Fibroblast of skin of left biceps (primary cell): ENCODE measurements at regions not wholly inside any gene's neighbourhood (a gene's known extent, or its start where the extent isn't known, plus 50 kb on each side); places are given as distances from the start of the nearest gene placed in this dataset.

ENCODE experiments used
- DNase-seq, 2 experiments: peaks; one replicate each; pipeline ENCODE4 v3.0.0-alpha.2; 2013; ENCODE audit warnings: low read depth in 2 of 2

GRCh38 chr11:127609025-127609773, 608.6 kb upstream of the KIRREL3 start:
- DNase-seq = no peak

GRCh38 chr11:127607487-127608085, 607.0 kb upstream of the KIRREL3 start:
- DNase-seq = no peak

- no peak for DNase-seq
Observed at GRCh38 chr11:127601578-127601977, 601.0 kb upstream of the KIRREL3 start.

DNA sequence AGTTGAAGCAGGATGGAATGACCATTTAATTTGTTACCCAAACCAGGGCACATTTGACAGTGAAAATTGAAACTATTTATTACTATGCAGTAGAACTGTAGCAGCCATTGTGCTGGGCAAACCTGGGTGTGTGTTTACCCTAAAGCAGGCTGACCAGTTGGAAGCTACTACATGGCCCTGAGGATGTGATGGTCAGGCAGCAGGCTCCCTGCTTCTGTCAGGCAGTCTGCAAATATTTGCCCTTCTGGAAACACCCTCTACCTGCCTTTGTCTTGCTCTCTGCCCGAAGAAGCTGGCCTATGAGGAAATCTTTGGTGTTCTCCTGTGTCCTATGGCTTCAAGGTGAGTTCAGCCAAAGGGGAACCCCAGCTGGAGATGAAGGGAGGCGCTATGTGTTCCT, 600.1 kb upstream of the KIRREL3 start:
- no peak for DNase-seq

- DNase-seq = no peak
Observed at GRCh38 chr11:127598476-127598875, 597.9 kb upstream of the KIRREL3 start.

GRCh38 chr11:127596433-127596832, 595.9 kb upstream of the KIRREL3 start:
- no peak for DNase-seq

GRCh38 chr11:127592371-127592770, 591.8 kb upstream of the KIRREL3 start:
- DNase-seq = no peak

DNA sequence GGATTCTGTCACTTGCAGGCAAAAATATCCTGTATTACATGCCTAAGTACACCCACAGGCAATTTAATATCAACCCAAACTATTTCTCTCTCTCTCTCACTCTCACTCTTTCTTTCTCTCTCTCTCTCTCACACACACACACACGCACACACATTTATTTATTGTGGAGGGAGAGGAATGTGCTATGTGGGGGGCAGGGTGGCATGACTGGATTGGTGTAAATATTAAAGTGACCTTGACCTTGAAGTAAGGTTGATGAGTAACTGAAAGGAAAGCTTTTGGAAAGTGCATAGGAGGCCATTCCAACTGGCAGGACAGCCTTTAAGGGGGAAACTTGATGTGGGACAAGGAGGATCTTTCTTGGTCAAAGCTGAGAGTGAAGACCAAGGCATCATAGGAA, 589.7 kb upstream of the KIRREL3 start:
- no peak for DNase-seq

GRCh38 chr11:127588431-127588830, 587.9 kb upstream of the KIRREL3 start:
- no peak for DNase-seq

GRCh38 chr11:127587511-127587910, 586.9 kb upstream of the KIRREL3 start:
- no peak for DNase-seq

DNA sequence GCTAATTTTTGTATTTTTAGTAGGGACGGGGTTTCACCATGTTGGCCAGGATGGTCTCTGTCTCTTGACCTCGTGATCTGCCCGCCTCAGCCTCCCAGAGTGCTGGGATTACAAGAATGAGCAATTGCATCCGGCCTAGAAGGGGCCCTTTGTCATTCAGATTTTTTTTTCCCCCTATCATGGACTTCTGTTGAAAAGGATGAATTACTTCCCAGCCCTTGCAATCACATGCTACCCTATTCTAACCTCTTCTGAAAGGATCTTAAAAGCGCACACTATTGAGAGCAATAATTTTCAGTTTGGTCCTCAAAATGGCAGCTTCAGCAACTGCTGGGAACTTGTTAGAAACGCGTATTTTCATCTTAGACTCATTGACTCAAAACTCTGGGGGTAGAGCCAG, 575.6 kb upstream of the KIRREL3 start:
- DNase-seq = no peak

DNA sequence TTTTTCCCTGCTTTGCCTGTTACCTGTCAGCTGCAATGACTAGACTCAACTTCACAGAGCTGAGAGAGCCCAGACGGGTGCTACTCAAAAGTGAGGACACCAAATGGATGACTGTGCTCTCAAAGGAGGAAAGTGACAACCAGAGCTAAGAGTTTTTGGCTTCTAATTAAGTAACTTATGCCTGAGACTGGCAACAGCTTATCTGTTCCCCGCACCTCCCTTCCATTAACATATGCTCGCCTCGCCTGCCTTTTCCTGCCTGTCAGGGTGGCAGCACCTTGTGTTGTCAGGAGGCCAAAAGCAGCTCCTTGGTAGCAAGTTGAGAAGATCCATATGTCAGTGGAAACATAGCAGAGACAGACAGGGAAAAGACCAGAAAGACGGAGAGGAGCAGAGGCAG, 573.9 kb upstream of the KIRREL3 start:
- no peak for DNase-seq

DNA sequence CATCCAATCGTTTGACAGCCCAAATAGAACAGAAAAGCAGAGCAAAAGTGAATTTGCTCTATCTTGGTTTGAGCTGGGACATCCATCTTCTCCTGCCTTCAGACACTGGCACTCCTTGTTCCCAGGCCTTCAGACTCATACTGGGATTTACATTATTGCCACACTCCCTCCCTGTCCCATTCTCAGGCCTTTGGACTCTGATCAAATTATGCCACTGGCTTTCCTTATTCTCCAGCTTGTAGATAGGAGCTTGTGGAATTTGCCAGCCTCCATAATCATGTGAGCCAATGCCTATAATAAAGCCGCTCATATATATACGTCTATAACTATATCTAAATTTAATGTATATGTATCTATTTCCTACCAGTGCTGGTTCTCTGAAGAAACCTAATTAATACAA, 568.3 kb upstream of the KIRREL3 start:
- DNase-seq = no peak

DNA sequence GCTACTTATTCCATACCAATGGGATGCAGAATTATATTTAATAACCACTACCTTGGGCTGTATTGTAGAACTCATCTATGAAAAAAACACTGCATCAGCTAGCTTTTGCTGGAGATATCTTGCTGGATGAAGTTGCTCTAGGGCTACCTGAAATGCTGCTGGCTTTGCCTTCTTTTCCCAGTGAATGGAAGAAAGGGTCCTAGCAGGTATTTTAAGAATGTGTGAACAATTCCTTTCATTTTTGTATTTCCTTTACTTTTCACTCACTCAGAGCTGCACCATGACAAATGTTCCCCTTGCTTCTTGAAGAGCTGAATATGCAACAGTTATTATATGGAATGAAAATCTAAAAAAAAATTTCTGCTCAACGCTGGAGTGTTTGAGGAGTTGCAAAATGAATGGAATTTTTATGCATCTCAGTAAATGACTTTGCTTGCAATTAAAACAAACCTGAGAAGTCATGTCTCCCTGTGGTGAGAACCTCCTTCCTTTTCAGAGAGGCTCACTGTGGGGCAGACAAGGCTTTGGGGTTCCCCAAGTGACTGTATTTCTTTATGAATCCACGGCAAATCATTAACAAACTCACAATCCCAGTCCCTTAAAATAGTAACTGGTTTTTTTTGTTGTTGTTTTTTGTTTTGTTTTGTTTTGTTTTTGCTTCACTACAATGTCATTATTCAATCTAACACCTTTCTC, 566.8 kb upstream of the KIRREL3 start:
- no peak for DNase-seq

DNA sequence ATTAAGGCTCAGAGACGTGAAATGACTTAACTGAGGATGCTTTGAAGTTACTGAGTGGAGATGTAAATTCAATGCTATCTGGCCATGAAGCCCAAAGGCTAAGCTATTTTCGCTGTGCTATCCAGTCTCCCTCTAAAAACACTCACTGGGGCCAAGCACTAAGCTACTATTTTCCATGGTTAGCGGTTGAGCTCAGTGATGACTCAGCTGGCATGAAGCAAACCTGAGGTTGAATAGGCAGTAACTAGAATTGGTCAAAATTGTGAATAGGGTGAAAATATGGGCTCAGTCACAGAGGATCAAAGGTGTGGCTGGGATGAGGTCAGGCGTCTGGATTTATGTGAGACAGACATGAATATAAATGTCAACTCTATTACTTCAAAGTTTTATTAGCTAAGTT, 564.2 kb upstream of the KIRREL3 start:
- no peak for DNase-seq

DNA sequence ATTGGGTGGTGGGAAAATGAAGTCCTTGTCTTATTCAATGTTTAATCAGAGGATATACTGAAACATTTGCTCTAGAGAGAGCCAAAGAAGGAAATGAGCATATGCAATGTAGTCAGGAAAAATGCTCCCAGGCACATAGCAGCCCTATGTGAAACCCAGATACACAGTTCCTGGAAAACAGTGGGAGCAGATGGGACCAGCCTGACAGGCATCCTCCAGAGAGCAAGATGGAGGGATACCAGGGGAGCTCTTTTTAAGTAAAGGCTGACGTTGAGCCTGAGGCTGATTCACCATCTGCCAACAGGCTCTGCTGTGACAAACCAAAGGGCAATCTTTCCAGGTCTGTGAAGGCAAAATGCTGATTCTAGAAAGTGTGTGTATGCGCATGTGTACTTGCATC, 559.4 kb upstream of the KIRREL3 start:
- no peak for DNase-seq

DNA sequence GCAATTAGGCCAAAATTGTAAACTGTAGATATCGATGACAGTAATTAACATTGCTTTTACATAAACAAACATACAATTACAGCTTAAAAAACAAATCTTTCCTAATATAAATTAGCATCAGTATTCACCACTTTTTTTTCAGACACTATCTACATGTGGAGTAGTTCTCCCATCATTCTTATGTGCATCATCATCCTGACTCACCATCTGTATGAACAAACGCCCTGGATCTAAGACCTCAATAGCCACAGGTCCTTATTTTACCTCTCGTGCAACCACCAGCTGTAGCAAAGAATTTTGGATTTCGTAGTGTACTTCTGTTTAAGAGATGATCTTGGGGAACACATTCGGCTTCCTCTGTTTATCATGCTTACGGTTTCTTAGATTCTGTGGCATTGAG, 551.9 kb upstream of the KIRREL3 start:
- DNase-seq = no peak

DNA sequence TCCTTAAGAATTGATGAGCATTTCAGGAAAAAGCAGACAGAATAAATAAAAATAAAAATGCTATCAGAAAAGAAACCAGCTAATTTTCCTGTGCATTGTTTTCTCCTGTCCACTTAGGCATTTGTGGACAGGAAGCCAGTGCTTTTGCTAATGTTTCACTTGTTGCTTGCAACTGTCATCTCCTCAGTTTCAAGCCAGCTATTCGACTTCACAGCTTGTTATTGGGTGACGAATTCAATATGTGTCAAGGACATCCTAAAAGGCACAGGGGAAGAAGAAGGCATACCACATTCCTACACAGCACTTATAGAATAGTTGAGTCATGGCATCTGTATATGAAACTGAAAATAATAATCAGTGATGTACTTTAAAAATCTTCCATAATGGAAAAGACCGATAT, 530.6 kb upstream of the KIRREL3 start:
- DNase-seq = no peak

- DNase-seq = no peak
Observed at GRCh38 chr11:127528297-127528696, 527.7 kb upstream of the KIRREL3 start.

DNA sequence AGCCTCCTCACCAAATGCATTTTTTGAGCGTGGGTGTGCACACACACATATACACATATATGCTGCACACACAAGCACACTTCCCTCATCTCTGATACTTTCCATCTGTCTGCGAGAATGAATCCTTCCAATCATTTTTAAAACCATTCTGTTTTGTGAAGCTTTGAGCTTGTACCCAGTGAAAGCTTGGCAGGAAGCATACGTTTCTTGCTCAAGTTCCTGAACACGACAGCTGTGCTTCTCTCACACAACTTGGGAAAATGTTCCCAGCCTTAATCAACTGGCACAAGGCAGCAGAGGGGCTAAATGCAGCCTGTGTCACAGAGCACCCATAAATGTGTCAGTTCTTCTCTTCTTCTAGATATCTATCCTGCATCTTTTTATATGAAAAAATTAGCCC, 524.0 kb upstream of the KIRREL3 start:
- DNase-seq = no peak

- no peak for DNase-seq
Observed at GRCh38 chr11:127521413-127521812, 520.8 kb upstream of the KIRREL3 start.

GRCh38 chr11:127507851-127508250, 507.3 kb upstream of the KIRREL3 start:
- DNase-seq = no peak

- no peak for DNase-seq
Observed at GRCh38 chr11:127506647-127507046, 506.1 kb upstream of the KIRREL3 start.
